GM19240 (cell line): ENCODE measurements at regions not wholly inside any gene's neighbourhood (a gene's known extent, or its start where the extent isn't known, plus 50 kb on each side); places are given as distances from the start of the nearest gene placed in this dataset.
"Not testable (repeated sequence)": the region's sequence is repeated elsewhere in the genome, so short reads cannot be mapped to it uniquely, and the experiment has no call there.

Source experiments
- DNase-seq: peaks from one replicate; pipeline ENCODE4 v3.0.0; 2011; ENCODE audit warnings: low spot score; ENCODE audit not compliant: insufficient read length

DNA sequence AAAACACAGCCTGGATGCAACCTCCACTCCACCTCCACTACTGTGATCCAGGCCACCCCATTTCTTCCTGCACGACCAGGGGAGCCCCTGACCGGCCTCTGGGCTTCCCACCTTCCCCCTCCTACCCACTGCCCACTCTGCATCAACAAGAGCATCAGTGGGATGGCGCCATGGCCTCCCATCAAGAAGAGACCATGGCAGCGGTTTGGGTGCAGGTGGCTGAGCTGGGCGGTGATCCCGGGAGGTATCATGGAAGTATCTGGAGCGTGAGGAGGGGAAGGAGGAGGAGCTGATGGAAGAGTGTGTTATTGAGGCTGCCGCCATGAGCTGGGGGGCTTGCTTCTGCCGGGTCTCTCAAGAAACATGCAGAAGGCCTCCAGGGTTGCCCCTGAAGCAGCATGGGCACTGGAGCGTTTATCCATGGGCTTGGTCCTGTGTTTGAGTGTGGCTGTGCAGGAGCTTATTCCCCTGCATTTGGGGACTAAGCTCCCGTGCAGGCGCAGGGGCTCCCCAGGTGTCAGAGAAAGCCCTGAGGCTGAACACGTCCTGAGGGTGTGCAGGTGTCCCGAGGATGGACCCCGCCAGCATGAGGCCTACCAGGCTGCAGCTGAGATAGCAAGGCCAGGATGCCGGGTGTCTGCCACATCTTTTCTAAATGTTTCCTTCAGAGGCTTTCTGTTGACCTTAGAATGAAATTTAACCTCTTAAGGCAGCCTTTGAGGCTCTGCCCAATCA, 99.2 kb upstream of the PCBD1 start:
- no peak for DNase-seq

DNA sequence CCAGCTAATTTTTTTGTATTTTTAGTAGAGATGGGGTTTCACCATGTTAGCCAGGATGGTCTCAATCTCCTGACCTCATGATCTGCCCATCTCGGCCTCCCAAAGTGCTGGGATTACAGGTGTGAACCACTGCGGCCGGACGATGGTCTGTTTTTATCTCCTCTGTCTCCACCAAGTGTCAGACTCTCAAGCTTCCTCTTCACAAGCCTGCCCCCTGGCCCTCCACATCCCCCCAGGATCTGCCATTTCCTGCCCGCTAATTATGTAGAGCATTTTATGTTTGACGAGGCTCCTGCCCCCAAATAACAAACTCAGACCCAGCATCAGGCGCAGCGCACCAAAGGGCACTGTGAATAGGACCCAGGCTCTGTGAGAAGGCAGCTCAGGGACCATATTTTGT, 101.8 kb upstream of the PCBD1 start:
- not testable (repeated sequence) for DNase-seq

GRCh38 chr10:70990681-70991080, 102.3 kb upstream of the PCBD1 start:
- DNase-seq = no peak

DNA sequence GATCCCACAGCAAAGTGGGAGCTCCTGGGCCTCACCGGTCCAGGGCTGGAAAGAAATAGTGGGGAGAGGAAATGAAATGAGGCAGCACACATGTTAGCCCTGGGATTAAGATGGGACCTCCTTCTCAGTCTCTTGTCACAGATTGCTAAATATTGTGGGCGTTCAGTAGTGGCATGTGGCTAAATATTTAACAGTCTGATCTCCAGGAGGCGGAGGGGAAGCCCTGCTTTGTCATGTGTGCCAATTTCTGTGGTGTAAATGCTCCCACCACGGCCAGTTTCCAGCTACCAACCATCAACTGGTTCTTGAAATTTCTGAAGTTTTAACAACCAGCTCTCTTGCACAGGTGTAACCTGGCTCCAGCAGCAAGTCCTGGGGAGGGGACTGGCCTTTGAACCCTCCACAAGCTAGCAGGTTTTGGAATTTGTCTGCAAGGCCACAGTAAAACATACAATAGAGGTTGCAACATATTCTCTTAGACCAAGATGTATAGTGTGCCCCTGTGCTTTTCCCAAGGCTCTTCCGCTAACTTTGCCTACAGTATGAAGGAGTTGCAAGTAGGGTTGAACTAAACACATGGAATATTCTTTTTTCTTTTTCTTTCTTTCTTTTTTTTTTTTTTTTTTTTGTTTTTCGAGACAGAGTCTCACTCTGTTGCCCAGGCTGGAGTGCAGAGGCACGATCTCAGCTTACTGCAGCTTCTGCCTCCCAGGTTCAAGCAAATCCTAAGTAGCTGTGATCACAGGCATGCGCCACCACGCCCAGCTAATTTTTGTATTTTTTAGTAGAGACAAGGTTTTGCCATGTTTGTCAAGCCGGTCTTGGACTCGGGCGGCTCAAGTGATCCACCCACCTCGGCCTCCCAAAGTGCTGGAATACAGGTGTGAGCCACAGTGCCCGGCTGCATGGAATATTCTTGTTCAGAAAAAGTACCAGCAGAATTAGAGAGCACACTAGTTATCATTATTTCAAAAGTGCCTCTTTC, 103.1 kb upstream of the PCBD1 start:
- DNase-seq = no peak

GRCh38 chr10:70992436-70992835, 104.1 kb upstream of the PCBD1 start:
- no peak for DNase-seq

DNA sequence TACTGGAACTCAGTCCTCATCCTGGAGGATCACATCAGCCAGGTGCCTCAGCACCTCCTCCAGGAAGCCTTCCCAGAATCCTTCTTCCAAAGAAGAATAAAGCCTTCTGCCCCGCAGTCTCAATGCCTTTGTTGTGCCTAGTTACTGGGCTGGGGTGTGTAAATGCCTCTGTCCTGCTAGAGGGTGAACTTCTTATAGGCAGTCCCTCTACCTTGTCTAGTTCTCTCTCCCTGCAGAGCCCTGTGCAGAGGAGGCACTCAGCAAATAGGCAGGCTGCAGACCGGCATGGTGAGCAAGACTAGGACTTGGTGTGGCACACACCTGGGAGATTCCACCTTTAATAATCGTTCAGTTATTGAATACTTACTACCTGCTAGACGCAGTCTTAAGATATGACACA, 104.7 kb upstream of the PCBD1 start:
- DNase-seq = no peak

DNA sequence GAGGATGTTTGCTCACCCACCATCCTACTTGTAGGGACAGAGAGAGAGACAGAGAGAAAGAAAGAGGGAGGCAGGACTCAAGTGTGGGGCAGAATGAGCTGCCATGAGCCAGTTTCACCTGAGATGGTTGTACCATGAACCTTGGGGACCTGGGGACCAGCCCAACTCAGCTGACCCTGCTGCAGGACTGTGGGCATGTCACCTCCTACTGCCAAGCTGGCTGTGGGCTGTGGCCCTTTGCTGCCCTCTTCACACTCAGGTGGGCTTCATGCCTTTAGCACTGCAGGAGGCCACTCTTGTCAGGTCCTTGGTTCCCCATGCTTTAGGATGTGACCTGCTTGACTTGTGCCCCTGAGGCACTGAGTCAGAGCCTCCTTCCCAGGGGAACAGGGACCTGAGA, 108.2 kb upstream of the PCBD1 start:
- no peak for DNase-seq

DNA sequence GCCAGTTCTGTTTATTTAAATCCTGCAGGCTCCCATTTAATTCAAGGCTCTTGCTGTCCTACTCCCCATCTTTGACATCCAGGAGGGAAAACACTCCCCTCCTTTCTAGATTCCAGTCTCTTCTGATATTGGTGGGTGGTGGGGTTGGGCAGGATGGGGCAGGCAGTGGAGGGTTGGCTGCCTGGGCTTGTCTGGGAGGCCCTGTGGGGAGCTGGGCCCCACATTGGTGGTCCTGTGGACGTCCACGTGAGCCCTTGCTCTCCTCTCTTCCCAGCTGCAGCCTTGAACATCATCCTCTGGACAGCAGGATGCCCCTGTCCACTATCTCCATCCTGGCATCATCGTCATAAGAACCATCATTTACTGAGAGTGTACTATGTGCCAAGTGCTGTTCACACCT, 108.9 kb upstream of the PCBD1 start:
- DNase-seq = no peak

DNA sequence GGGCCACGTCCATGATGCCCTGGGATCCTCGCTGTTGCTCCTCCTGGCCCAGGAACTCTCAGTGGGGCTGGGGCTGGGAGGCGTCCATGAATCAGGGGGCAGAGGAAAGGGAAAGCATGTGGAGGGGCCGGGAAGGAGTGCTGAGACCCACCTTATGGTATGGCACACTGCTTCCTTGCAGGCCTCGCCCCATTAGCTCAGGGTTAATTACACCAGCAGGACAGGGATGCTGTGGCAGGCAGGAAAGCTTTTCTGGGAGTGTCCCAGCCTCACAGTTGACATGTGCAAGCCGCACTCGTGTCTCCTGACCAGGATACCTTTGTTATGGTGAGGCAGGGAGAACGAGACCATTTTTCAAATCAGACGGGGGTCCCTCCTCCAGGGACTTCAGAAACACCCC, 109.7 kb upstream of the PCBD1 start:
- DNase-seq = no peak

GRCh38 chr10:71001470-71001869, 113.1 kb upstream of the PCBD1 start:
- DNase-seq = no peak

- no peak for DNase-seq
These were observed 116.1 kb upstream of the PCBD1 start for GRCh38 chr10:71004176-71005075.

- no peak for DNase-seq
These were observed 117.3 kb upstream of the PCBD1 start for GRCh38 chr10:71005337-71006305.

DNA sequence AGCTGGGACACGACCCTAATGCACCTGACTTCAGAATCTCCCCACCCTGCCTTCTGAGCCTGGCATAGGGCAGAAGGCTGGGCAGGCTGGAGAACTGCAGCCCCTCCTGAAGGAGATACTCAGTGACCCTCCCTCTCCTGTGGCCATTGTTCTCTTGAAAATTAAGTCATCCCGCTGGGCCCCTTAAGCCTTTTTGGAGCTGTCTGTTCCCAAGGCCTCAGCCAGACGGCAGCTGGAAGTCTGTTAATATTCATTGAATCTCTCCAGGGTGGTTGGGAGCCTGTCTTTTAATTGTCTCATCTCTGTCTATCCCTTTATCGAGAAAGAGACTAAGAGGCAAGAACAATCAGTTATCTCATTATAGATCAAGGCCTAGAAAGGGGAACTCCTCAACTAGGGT, 118.1 kb upstream of the PCBD1 start:
- DNase-seq = no peak

DNA sequence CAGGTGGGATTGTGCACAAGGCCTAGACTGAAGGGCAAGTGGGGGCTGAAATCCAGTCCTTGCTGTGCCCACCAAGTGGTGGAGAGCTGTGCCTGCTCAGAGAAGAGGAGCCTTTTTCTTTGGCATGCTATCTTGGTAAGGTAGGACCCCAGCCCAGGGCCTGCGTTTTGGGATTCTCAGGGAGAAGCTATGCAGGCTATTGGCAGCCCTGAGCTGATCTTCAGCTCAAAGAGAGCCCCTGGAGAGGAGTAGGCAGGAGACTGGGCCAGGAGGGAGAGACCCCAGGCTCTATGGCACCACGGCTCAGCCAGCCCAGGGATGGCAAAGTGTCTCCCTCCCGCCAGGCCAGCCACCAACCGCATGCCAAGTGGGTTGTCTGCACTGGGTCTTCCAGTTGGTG, 119.2 kb upstream of the PCBD1 start:
- DNase-seq = no peak

DNA sequence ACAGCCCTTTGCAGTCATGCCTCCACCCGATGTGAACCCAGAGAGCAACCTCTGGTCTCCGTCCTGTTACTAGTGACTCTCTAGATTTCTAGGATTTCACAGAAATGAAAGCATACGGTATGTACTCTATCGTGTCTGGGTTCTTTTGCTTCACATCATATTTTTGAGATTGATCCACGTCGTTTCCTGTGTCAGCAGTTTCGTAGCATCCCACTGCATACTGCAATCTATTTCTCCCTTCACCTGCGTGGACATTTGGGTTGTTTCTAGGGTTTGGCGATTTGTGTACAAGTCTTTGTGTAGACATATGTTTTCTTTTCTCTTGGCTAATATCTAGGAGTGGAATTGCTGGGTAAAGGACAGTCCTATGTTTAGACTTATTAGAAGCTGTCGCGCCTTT, 119.8 kb upstream of the PCBD1 start:
- no peak for DNase-seq

DNA sequence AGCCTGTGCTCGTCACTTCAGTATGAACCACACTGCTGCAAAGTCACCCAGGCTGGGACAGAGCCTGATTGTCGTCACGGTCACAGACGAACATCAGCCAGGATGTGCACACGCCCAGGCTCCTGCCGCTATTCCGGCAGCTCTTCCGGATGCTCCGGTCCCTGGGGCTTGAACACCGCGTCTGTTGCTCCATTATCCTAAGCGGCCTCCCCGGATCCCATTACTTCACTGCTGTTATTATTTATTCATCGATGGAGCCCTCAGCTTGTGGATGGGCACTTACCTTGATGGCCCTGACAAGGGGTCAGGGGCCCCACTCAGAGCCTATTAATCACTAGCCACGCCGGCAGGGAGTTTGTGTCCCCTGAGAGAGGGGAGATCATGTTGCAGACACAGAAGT, 120.8 kb upstream of the PCBD1 start:
- DNase-seq = no peak

DNA sequence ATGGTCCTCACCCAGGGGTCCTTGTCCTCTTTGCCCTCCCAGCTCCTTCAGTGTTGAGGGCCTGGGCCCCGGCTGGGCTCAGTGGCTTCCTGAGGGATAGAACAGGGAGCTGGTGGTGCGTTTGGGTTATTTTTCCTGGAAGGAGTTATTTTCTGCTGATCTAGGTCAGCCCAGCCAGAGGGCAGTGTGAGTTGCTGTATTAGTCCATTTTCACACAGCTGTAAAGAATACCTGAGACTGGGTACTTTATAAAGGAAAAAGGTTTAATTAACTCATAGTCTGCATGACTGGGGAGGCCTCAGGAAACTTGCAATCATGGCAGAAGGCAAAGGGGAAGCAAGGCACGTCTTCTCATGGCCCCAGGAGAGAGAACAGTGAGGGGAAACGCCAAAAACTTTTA, 122.4 kb upstream of the PCBD1 start:
- DNase-seq = no peak

DNA sequence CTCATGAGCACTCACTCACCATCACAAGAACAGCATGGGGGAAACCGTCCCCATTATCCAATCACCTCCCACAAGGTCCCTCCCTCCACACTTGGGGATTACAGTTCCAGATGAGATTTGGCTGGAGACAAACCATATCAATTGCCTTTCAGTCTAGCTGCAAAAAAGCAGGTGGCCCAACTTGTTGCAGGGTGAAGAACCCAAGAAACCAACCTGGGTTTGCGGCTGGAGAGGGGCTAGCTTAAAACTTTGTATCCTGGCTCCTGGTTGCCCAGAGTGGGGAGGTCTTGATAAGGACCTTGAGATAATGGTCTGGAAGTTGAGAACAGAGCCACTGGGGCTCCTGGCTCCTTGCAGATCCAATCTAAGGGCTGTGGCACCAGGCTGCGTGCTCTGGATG, 122.8 kb upstream of the PCBD1 start:
- no peak for DNase-seq

GRCh38 chr10:71014021-71014805, 125.8 kb upstream of the PCBD1 start:
- DNase-seq = no peak

- no peak for DNase-seq
These were observed 127.3 kb upstream of the PCBD1 start for GRCh38 chr10:71015674-71016073.
